H9 (cell line): ENCODE measurements at regions not wholly inside any gene's neighbourhood (a gene's known extent, or its start where the extent isn't known, plus 50 kb on each side); places are given as distances from the start of the nearest gene placed in this dataset.

Experiments
- DNase-seq: peaks from one replicate; pipeline ENCODE4 v3.0.0-alpha.2; 2017
- H2AFZ ChIP-seq: one replicate; pipeline ENCODE4 v1.6.1; 2013; ENCODE audit warnings: mild to moderate bottlenecking, low read length, control low read depth, moderate library complexity
- H2AK5ac ChIP-seq: 2 replicates; pipeline ENCODE4 v1.6.1; 2013; ENCODE audit warnings: low read length, control low read depth, mixed read lengths; ENCODE audit not compliant: insufficient read length
- H2BK120ac ChIP-seq: one replicate; pipeline ENCODE4 v1.6.1; 2013; ENCODE audit warnings: low read depth, mild to moderate bottlenecking, low read length, control low read depth, inconsistent platforms; ENCODE audit not compliant: poor library complexity, severe bottlenecking
- H2BK12ac ChIP-seq: 2 replicates; pipeline ENCODE4 v1.6.1; 2013; ENCODE audit warnings: low read length, control low read depth, mixed read lengths, low read depth; ENCODE audit not compliant: insufficient read length
- H2BK15ac ChIP-seq: 2 replicates; pipeline ENCODE4 v1.6.1; 2013; ENCODE audit warnings: low read depth, low read length, control low read depth
- H2BK20ac ChIP-seq: one replicate; pipeline ENCODE4 v1.6.1; 2013; ENCODE audit warnings: low read depth, mild to moderate bottlenecking, low read length, control low read depth, inconsistent platforms; ENCODE audit not compliant: poor library complexity, severe bottlenecking
- H2BK5ac ChIP-seq: 2 replicates; pipeline ENCODE4 v1.6.1; 2013; ENCODE audit warnings: low read length, control low read depth, mixed read lengths; ENCODE audit not compliant: insufficient read length
- H3K14ac ChIP-seq: 2 replicates; pipeline ENCODE4 v1.6.1; 2013; ENCODE audit warnings: low read length, control low read depth; ENCODE audit not compliant: insufficient read depth
- H3K18ac ChIP-seq: 2 replicates; pipeline ENCODE4 v1.6.1; 2013; ENCODE audit warnings: low read depth, mild to moderate bottlenecking, mixed read lengths, low read length, control low read depth; ENCODE audit not compliant: insufficient read length
- H3K23ac ChIP-seq: 2 replicates; pipeline ENCODE4 v1.6.1; 2013; ENCODE audit warnings: low read length, control low read depth, mixed read lengths, low read depth; ENCODE audit not compliant: insufficient read length
- H3K23me2 ChIP-seq: 2 replicates; pipeline ENCODE4 v1.6.1; 2013; ENCODE audit warnings: low read depth, mild to moderate bottlenecking, mixed read lengths, low read length, control low read depth; ENCODE audit not compliant: insufficient read length, poor library complexity, severe bottlenecking
- H3K27ac ChIP-seq: 2 replicates; pipeline ENCODE4 v1.5.1; 2013; ENCODE audit warnings: low read length, control low read depth, mixed read lengths, low read depth; ENCODE audit not compliant: insufficient read length
- H3K27me3 ChIP-seq: 2 replicates; pipeline ENCODE4 v1.6.1; 2013; ENCODE audit warnings: low read length, control low read depth, inconsistent platforms; ENCODE audit not compliant: insufficient read depth
- H3K4ac ChIP-seq: 2 replicates; pipeline ENCODE4 v1.6.1; 2013; ENCODE audit warnings: low read depth, mild to moderate bottlenecking, control low read depth, inconsistent platforms, low read length, moderate library complexity
- H3K4me1 ChIP-seq: 2 replicates; pipeline ENCODE4 v1.6.1; 2013; ENCODE audit warnings: low read length, control low read depth, inconsistent platforms; ENCODE audit not compliant: insufficient read depth
- H3K4me2 ChIP-seq: 2 replicates; pipeline ENCODE4 v1.6.1; 2013; ENCODE audit warnings: low read length, control low read depth, mixed read lengths; ENCODE audit not compliant: insufficient read length, insufficient read depth
- H3K56ac ChIP-seq: 2 replicates; pipeline ENCODE4 v1.6.1; 2013; ENCODE audit warnings: low read depth, mild to moderate bottlenecking, mixed read lengths, low read length, control low read depth; ENCODE audit not compliant: insufficient read length
- H3K79me1 ChIP-seq: 2 replicates; pipeline ENCODE4 v1.6.1; 2013; ENCODE audit warnings: low read depth, mild to moderate bottlenecking, moderate library complexity, low read length, control low read depth, inconsistent platforms; ENCODE audit not compliant: insufficient read depth, poor library complexity, severe bottlenecking
- H3K79me2 ChIP-seq: 2 replicates; pipeline ENCODE4 v1.6.1; 2013; ENCODE audit warnings: low read length, control low read depth, inconsistent platforms; ENCODE audit not compliant: insufficient read depth
- H3K9ac ChIP-seq: 2 replicates; pipeline ENCODE4 v1.6.1; 2013; ENCODE audit warnings: low read length, control low read depth, mixed read lengths; ENCODE audit not compliant: insufficient read length; ENCODE audit errors: extremely low read depth
- H3K9me3 ChIP-seq: one replicate; pipeline ENCODE4 v1.6.1; 2013; ENCODE audit warnings: low read depth, low read length, inconsistent platforms; ENCODE audit not compliant: control insufficient read depth
- H3T11ph ChIP-seq: one replicate; pipeline ENCODE4 v1.6.1; 2013; ENCODE audit warnings: mild to moderate bottlenecking, low read length, control low read depth, inconsistent platforms
- H4K20me1 ChIP-seq: one replicate; pipeline ENCODE4 v1.6.1; 2013; ENCODE audit not compliant: control insufficient read depth, insufficient read length, insufficient read depth
- H4K5ac ChIP-seq: 2 replicates; pipeline ENCODE4 v1.6.1; 2013; ENCODE audit warnings: low read depth, mild to moderate bottlenecking, mixed read lengths, low read length, control low read depth; ENCODE audit not compliant: insufficient read length
- H4K8ac ChIP-seq: replicated peaks from 2 replicates; pipeline ENCODE4 v1.6.1; 2013; ENCODE audit warnings: low read length, control low read depth, mixed read lengths, low read depth; ENCODE audit not compliant: insufficient read length
- H4K91ac ChIP-seq: 2 replicates; pipeline ENCODE4 v1.6.1; 2013; ENCODE audit warnings: low read depth, mild to moderate bottlenecking, moderate library complexity, mixed read lengths, low read length, control low read depth; ENCODE audit not compliant: insufficient read length
- H3K27ac Mint-ChIP-seq, 3 experiments: 2 replicates in 2 of 3; 3 replicates in 1 of 3; pipeline ENCODE4 v1.8.0; 2020 to 2021; ENCODE audit warnings: mixed read lengths in 3 of 3, mild to moderate bottlenecking in 1 of 3, moderate library complexity in 1 of 3
- H3K27me3 Mint-ChIP-seq: 2 replicates; pipeline ENCODE4 v1.8.0; 2021; ENCODE audit warnings: low read depth, mild to moderate bottlenecking, moderate library complexity, mixed read lengths
- H3K36me3 Mint-ChIP-seq, 3 experiments: 2 replicates in 2 of 3; 3 replicates in 1 of 3; pipeline ENCODE4 v1.8.0; 2020 to 2021; ENCODE audit warnings: low read depth in 3 of 3, mixed read lengths in 3 of 3; ENCODE audit not compliant: insufficient read depth in 1 of 3
- H3K4me1 Mint-ChIP-seq, 2 experiments: 2 replicates each; pipeline ENCODE4 v1.8.0; 2020; ENCODE audit warnings: mixed read lengths in 2 of 2
- H3K4me3 Mint-ChIP-seq, 2 experiments: 2 replicates in 1 of 2; 3 replicates in 1 of 2; pipeline ENCODE4 v1.8.0; 2020 to 2021; ENCODE audit warnings: mild to moderate bottlenecking in 2 of 2, mixed read lengths in 2 of 2, moderate library complexity in 1 of 2
- H3K9me3 Mint-ChIP-seq, 2 experiments: 2 replicates in 1 of 2; 3 replicates in 1 of 2; pipeline ENCODE4 v1.8.0; 2020; ENCODE audit warnings: mild to moderate bottlenecking in 2 of 2, mixed read lengths in 2 of 2, moderate library complexity in 1 of 2
- WGBS: extraction: QIAGEN DNeasy Blood & Tissue Kit; methylation state at CpG from one replicate; pipeline ENCODE4 v1.1.7; 2013; ENCODE audit warnings: missing lambda C conversion rate, low lambda C conversion rate, mixed read lengths; ENCODE audit not compliant: insufficient read length; ENCODE audit errors: extremely low coverage; 5-methylcytosine and 5-hydroxymethylcytosine counted together
- TF ChIP-seq, protein P1 (sequence below): fragments of 200-600 bp; sonication (generic); conservative IDR thresholded peaks from 3 replicates; pipeline ENCODE4 v1.8.0; 2021; ENCODE audit warnings: antibody characterized with exemption, mild to moderate bottlenecking

DNA sequence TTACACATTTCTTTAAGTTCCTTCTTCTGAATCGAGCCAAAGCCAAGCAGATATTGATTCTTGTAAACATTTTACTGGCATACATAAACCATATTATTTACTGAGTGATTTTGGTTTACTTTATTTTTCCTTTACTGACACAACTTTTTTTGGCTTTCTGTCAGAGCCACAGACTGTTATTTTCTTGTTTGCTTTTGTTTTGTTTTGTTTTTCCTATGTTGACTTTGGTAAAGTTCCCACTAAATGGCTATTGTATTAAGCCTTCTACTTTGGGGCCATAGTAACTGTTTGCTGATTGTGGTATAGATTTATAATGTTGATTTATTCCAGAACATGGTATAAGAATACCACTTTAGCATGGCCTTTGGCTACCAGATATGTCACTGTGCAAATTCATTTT lies 419.4 kb downstream of the DCDC2C start:
- no peak overlapping the region for H3K27ac ChIP-seq
- no peak overlapping the region for H2AFZ ChIP-seq
- H4K91ac ChIP-seq, result no peak overlapping the region
- no peaks in the 10 kb centered on the region for H3K79me2 ChIP-seq
- Mint-ChIP-seq H3K36me3 (peaks cover 0 to 20% (median 11%) of the 10 kb centered on the region in 3 experiments; a peak in 6 of 7 replicates), H3K27me3 (peaks cover 2% of the 10 kb centered on the region; the same call in 1 of the 2 replicates), H3K9me3 (peaks cover 9 to 10% of the 10 kb centered on the region in 2 experiments), H3K4me1 (no peaks in the 10 kb centered on the region), H3K4me3 (no peak overlapping the region), H3K27ac (no peak overlapping the region)
- no peak overlapping the region for H2AK5ac ChIP-seq
- H3K23ac ChIP-seq, result no peak overlapping the region
- TF ChIP-seq, protein P1, sequence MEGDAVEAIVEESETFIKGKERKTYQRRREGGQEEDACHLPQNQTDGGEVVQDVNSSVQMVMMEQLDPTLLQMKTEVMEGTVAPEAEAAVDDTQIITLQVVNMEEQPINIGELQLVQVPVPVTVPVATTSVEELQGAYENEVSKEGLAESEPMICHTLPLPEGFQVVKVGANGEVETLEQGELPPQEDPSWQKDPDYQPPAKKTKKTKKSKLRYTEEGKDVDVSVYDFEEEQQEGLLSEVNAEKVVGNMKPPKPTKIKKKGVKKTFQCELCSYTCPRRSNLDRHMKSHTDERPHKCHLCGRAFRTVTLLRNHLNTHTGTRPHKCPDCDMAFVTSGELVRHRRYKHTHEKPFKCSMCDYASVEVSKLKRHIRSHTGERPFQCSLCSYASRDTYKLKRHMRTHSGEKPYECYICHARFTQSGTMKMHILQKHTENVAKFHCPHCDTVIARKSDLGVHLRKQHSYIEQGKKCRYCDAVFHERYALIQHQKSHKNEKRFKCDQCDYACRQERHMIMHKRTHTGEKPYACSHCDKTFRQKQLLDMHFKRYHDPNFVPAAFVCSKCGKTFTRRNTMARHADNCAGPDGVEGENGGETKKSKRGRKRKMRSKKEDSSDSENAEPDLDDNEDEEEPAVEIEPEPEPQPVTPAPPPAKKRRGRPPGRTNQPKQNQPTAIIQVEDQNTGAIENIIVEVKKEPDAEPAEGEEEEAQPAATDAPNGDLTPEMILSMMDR, result no peak
- H3K18ac ChIP-seq, result no peak overlapping the region
- H3K4me1 ChIP-seq, result no peaks in the 10 kb centered on the region
- no peaks in the 10 kb centered on the region for H3K27me3 ChIP-seq
- no peak overlapping the region for H2BK120ac ChIP-seq
- H3K14ac ChIP-seq, result no peak overlapping the region
- H4K8ac ChIP-seq, result no peak overlapping the region
- no peaks in the 10 kb centered on the region for H4K20me1 ChIP-seq
- no peak overlapping the region for H2BK20ac ChIP-seq
- H3K9ac ChIP-seq, result no peak overlapping the region
- H3K56ac ChIP-seq, result no peak overlapping the region
- DNase-seq, result no peak
- WGBS, result no CpG with 5 or more reads among the region's 1 CpG
- H2BK15ac ChIP-seq, result no peak overlapping the region
- H3K23me2 ChIP-seq, result no peaks in the 10 kb centered on the region
- H3T11ph ChIP-seq, result no peak overlapping the region
- H2BK5ac ChIP-seq, result no peak overlapping the region
- H4K5ac ChIP-seq, result no peak overlapping the region
- no peak overlapping the region for H3K4ac ChIP-seq
- no peaks in the 10 kb centered on the region for H3K79me1 ChIP-seq
- H3K9me3 ChIP-seq, result no peaks in the 10 kb centered on the region
- no peak overlapping the region for H2BK12ac ChIP-seq
- no peak overlapping the region for H3K4me2 ChIP-seq
